ENCODE measurements at regions not wholly inside any gene's neighbourhood (a gene's known extent, or its start where the extent isn't known, plus 50 kb on each side); places are given as distances from the start of the nearest gene placed in this dataset.

DNA sequence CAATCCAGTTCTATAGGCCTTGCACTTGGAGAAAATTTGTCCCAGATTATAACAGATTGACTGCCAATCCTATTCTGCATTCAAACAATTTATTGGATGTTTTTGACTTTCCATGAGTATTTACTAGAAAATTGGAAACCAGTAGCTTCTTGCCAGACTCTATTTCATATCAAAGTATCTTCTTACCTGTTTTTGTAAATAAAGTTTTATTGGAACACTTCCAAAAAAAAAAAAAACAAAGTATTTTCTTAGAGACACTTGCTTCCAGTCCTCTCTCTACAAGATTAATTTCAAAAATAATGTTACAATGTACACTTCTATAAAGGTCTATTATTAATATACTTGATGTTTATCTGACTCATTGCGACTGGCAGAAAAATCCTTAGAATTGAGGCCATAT, 209.2 kb upstream of the PCDH9 start:
- TF ChIP-seq, protein P1, sequence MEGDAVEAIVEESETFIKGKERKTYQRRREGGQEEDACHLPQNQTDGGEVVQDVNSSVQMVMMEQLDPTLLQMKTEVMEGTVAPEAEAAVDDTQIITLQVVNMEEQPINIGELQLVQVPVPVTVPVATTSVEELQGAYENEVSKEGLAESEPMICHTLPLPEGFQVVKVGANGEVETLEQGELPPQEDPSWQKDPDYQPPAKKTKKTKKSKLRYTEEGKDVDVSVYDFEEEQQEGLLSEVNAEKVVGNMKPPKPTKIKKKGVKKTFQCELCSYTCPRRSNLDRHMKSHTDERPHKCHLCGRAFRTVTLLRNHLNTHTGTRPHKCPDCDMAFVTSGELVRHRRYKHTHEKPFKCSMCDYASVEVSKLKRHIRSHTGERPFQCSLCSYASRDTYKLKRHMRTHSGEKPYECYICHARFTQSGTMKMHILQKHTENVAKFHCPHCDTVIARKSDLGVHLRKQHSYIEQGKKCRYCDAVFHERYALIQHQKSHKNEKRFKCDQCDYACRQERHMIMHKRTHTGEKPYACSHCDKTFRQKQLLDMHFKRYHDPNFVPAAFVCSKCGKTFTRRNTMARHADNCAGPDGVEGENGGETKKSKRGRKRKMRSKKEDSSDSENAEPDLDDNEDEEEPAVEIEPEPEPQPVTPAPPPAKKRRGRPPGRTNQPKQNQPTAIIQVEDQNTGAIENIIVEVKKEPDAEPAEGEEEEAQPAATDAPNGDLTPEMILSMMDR (IDR thresholded peaks at IDR 0.05): no peak
- TF ChIP-seq POLR2AphosphoS5 (IDR thresholded peaks at IDR 0.05; ENCODE audit: low read depth, low read length): no peak
- TF ChIP-seq, protein P2, sequence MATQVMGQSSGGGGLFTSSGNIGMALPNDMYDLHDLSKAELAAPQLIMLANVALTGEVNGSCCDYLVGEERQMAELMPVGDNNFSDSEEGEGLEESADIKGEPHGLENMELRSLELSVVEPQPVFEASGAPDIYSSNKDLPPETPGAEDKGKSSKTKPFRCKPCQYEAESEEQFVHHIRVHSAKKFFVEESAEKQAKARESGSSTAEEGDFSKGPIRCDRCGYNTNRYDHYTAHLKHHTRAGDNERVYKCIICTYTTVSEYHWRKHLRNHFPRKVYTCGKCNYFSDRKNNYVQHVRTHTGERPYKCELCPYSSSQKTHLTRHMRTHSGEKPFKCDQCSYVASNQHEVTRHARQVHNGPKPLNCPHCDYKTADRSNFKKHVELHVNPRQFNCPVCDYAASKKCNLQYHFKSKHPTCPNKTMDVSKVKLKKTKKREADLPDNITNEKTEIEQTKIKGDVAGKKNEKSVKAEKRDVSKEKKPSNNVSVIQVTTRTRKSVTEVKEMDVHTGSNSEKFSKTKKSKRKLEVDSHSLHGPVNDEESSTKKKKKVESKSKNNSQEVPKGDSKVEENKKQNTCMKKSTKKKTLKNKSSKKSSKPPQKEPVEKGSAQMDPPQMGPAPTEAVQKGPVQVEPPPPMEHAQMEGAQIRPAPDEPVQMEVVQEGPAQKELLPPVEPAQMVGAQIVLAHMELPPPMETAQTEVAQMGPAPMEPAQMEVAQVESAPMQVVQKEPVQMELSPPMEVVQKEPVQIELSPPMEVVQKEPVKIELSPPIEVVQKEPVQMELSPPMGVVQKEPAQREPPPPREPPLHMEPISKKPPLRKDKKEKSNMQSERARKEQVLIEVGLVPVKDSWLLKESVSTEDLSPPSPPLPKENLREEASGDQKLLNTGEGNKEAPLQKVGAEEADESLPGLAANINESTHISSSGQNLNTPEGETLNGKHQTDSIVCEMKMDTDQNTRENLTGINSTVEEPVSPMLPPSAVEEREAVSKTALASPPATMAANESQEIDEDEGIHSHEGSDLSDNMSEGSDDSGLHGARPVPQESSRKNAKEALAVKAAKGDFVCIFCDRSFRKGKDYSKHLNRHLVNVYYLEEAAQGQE (IDR thresholded peaks at IDR 0.05; ENCODE audit: insufficient read depth in 1 of 2, low read depth in 2 of 2, low read length in 1 of 2): no peak
- TF ChIP-seq TCF7L2 (IDR thresholded peaks at IDR 0.05; ENCODE audit: low read depth, low read length): no peak
